KBM-7 (cell line): ENCODE measurements at regions not wholly inside any gene's neighbourhood (a gene's known extent, or its start where the extent isn't known, plus 50 kb on each side); places are given as distances from the start of the nearest gene placed in this dataset.
"Not testable (repeated sequence)": the region's sequence is repeated elsewhere in the genome, so short reads cannot be mapped to it uniquely, and the experiment has no call there.

Source experiments
- DNase-seq: peaks from one replicate; pipeline ENCODE4 v3.0.0-alpha.2; 2015
- in situ Hi-C: fragments of 300-500 bp; cut with MboI; formaldehyde crosslinking; loops from 2 replicates; pipeline ENCODE4 v1.14.3; 2020; ENCODE audit warnings: low sequenced_read_pairs, low pct_unique_long_range_greater_than_20kb, mixed read lengths

GRCh38 chr5:159655757-159656409 is 260.4 kb upstream of the ADRA1B start:
- in situ Hi-C loops = no loop called here
- DNase-seq = no peak

DNA sequence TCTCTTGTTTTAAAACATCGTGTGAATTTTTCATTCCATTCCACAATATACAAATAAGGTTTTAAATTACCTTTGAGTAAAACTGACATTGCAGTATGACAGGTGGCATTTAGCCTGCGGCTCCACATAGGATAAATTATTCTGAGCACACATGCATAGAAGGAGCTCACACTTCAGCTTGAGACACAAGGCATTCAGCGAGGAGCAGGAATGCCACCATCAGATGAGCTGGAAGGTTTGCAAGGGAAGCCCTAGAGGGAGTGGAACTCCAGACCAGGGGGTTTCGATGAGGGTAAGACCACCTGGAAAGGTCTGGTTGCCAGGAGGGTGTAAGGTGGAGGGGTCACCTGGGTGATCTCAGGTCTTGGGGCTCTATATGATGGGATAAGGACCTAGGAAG is 259.0 kb upstream of the ADRA1B start:
- DNase-seq = no peak
- in situ Hi-C loops = no loop called here

DNA sequence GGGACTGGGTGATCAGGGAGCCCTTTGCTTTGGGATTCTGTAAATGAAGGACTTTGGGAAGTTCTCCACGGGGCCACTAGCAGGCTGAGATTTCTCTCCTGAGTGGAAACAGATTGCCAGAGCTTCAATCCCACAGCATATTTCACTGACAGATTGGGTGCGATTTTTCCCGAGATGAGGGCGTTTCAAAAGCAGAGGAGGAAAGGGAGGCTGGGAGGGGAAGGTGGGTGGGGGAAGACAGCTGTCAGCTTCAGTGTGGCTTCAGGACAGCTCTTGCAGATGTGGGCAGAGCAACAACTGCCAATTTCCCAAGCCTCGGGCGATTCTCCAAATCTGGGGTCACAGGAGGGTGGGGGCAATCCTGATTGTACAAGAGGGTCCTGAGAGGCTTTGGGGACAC is 258.5 kb upstream of the ADRA1B start:
- no peak for DNase-seq
- in situ Hi-C loops = no loop called here

GRCh38 chr5:159658266-159658925 is 257.9 kb upstream of the ADRA1B start:
- in situ Hi-C loops = no loop called here
- no peak for DNase-seq

- in situ Hi-C loops = no loop called here
- DNase-seq = no peak
These were observed 255.9 kb upstream of the ADRA1B start for GRCh38 chr5:159660401-159660800.

DNA sequence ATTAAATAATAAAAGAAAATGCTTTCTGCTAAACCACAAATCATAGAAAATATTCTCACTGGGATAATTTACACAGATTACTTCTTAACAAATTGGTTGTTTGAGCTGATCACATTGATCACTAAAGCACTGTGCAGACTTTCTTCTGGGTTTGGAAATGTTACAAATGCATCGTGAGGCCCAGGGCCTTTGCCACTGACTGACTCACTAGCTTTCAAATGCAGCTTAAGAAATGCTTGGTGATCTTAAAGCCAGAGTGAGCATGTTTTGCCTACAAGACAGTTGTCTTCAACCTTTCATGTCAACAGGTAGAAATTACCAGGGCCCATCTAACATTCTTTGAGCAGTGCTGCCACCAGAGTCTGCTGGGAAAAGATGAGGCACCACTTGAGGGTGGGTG is 252.3 kb upstream of the ADRA1B start:
- in situ Hi-C loops = no loop called here
- no peak for DNase-seq

GRCh38 chr5:159667286-159667685 is 249.0 kb upstream of the ADRA1B start:
- no peak for DNase-seq
- in situ Hi-C loops = no loop called here

DNA sequence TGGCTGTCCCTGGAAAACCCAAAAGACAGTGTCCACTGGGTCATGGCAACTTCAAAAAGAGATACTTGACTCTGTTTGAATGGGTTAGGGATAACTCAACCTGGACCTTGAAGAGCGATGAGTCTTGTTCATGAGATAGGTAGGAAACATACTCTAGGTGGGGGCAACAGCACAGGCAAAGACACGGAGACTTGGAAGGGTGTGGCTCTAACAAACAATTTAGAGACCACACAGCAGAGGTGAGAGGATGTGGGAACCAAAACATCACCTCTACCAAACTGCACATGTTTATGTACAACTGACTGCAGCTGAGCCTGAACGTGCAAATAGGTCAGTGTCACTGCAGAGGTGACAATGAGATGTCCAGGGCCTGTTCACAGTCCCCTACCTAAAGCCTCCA is 247.7 kb upstream of the ADRA1B start:
- in situ Hi-C loops = no loop called here
- DNase-seq = no peak

DNA sequence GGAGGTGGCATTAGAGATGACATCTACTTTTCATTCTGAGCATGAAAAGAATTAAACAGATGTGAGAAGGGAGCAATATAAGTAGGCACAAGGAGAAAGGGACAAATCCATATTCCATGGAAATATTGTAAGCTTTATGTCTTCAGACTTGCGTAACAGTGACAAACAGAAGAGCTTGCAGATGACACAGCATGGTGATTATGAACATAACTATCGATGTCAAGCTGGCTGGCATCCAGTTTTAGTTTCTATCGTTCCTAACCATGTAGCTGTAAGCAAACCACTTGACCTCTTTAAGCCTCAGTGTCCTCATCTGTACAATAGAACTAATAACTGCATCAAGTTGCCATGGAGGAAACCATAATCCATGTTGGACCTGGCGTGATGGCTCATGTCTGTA is 246.7 kb upstream of the ADRA1B start:
- no peak for DNase-seq
- in situ Hi-C loops = no loop called here

DNA sequence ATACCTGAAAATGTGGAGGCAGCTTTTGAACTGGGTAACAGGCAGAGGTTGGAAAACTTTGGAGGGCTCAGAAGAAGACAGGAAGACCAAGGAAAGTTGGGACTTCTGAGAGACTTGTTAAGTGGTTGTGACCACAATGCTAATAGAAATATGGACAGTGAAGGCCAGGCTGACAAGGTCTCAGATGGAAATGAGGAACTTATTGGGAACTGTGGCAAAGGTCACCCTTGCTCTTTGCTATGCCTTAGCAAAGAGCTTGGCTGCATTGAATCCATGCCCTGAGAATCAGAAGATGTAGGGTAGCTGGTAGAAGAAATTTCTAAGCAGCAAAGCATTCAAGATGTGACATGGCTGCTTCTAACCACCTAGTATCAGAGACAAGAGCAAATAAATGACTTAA is 244.4 kb upstream of the ADRA1B start:
- in situ Hi-C loops = no loop called here
- no peak for DNase-seq

- in situ Hi-C loops = no loop called here
- no peak for DNase-seq
These were observed 242.7 kb upstream of the ADRA1B start for GRCh38 chr5:159673538-159673937.

DNA sequence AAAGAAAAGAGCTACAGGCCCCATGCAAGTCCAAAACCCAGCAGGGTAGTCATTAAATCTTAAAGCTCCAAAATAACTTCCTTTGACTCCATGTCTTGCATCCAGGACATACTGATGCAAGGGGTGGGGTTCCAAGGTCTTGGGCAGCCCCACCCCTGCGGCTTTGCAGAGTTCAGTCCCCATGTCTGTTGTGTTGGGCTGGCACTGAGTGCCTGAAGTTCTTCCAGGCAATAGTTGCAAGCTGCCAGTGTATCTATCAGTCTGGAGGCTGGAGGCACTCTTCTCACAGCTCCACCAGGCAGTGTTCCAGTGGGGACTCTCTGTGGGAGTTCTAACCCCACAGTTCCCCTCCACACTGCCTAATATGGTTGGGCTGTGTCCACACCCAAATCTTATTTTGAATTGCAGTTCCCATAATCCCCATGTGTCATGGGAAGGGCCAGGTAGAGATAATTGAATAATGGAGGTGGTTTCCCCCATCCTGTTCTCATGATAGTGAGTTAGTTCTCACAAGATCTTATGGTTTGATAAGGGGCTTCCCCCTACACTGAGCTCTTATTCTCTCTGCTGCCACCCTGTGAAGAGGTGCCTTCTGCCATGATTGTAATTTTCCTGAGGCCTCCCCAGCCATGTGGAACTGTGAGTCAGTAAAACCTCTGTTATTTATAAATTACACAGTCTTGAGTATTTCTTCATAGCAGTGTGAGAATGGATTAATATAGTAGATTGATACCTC is 237.5 kb upstream of the ADRA1B start:
- in situ Hi-C loops = no loop called here

DNA sequence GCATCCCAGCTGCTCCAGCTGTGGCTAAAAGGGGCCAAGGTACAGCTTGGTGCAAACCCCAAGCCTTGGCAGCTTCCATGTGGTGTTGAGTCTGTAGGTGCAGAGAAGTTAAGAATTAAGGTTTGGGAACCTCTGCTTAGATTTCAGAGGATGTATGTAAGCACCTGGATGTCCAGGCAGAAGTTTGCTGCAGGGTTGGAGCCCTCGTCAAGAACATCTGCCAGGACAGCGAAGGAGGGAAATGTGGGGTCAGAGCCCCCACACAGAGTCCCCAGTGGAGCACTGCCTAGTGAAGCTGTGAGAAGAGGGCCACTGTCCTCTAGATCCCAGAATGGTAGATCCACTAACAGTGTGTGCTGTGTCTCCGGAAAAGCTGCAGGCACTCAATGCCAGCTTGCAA is 236.2 kb upstream of the ADRA1B start:
- in situ Hi-C loops = no loop called here
- DNase-seq = no peak

More for the DNA sequence above, 237.5 kb upstream of the ADRA1B start:
- no peak for DNase-seq

GRCh38 chr5:159681661-159682060 is 234.6 kb upstream of the ADRA1B start:
- in situ Hi-C loops = no loop called here
- DNase-seq = no peak

DNA sequence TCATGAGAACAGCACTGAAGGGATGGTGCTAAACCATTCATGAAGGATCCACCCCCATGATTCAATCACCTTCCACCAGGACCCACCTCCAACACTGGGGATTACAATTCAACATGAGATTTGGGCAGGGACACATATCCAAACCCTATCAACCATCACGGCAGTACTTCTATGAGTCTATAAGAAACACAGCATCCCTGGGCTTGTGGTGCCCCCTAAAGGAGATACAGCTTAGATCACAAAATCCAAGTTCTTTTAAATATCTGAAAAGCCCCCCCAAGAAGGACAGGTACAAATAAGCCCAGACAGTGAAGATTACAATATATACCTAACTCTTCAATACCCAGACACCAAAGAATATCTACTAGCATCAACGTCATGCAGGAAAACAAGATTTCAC is 233.7 kb upstream of the ADRA1B start:
- in situ Hi-C loops = no loop called here
- DNase-seq = peak; percentile 3

- DNase-seq, in situ Hi-C loops: not testable (repeated sequence)
These were observed 228.4 kb upstream of the ADRA1B start for GRCh38 chr5:159687892-159688291.

- in situ Hi-C loops = no loop called here
- DNase-seq = no peak
These were observed 220.5 kb upstream of the ADRA1B start for GRCh38 chr5:159695741-159696294.

DNA sequence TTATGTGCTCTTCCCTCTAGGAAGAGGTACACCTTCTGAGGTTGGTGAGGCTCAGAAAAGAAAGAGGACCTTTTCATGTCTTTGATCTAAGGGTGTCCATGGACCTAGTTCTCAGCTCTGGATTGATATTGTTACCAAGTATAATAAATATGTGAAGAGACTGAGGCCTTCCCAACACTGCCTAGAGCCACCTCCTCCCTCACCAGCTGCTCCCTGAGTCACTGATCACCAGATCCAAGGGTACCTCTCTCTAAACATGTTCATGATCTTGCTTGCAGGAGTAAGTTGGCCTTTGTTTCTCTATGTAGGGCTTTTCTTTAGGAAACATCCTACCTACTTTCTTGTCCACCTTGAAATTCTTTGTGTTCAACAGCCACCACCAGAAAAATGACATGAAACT is 218.8 kb upstream of the ADRA1B start:
- DNase-seq = no peak
- in situ Hi-C loops = no loop called here

GRCh38 chr5:159698322-159698721 is 218.0 kb upstream of the ADRA1B start:
- in situ Hi-C loops = no loop called here

DNA sequence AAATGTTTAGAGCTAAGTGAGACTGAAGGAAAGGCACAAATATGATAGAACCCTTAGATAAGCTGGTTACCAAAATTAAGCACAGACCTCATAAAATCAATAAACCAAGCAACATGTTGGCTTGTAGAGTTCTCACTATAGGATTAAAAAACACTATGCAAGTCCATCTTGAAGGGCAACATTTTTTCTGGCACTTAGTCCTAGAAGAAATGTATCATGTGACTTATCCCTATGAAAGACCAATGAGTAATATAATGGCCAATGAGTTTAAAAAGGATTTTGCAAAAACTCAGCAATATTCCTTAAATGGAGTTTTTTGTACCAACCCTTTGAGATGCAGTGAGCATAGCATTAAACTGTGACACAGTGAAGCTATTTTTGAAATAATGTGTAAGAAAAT is 216.3 kb upstream of the ADRA1B start:
- in situ Hi-C loops = no loop called here
- DNase-seq = no peak

More at GRCh38 chr5:159698322-159698721, 218.0 kb upstream of the ADRA1B start:
- DNase-seq = no peak
